ENCODE measurements at regions not wholly inside any gene's neighbourhood (a gene's known extent, or its start where the extent isn't known, plus 50 kb on each side); places are given as distances from the start of the nearest gene placed in this dataset.

DNA sequence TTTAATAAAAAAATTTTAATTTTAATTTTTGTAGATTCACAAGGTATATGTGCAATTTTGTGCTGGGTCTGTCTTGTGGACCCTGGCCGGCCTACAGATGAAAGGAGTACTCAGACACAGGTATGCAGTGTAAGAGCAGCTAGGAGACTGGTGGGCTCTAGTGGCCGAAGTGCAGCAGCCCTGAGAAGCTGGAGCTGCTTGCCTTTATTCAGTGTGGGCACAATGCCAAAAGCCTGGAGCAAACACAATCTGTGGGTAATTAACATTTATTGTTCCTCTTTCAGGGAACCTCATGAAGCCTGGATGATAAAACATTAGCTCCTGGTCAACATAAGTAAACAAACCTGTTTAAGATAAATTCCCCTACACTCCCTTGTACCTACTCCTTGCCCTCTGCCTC, 135.7 kb upstream of the SEL1L start:
- DNase-seq (ENCODE audit: low read depth in 2 of 2), result no peak

- no peak for DNase-seq (ENCODE audit: low read depth in 2 of 2)
These were observed 140.3 kb upstream of the SEL1L start for GRCh38 chr14:81673930-81674329.

GRCh38 chr14:81676395-81676794, 142.7 kb upstream of the SEL1L start:
- DNase-seq (ENCODE audit: low read depth in 2 of 2), result no peak

GRCh38 chr14:81676879-81677278, 143.2 kb upstream of the SEL1L start:
- DNase-seq (ENCODE audit: low read depth in 2 of 2), result no peak

GRCh38 chr14:81677736-81678135, 144.1 kb upstream of the SEL1L start:
- no peak for DNase-seq (ENCODE audit: low read depth in 2 of 2)

GRCh38 chr14:81679226-81679625, 145.6 kb upstream of the SEL1L start:
- no peak for DNase-seq (ENCODE audit: low read depth in 2 of 2)

- no peak for DNase-seq (ENCODE audit: low read depth in 2 of 2)
These were observed 147.9 kb upstream of the SEL1L start for GRCh38 chr14:81681541-81681940.

GRCh38 chr14:81682134-81682533, 148.5 kb upstream of the SEL1L start:
- DNase-seq (ENCODE audit: low read depth in 2 of 2), result no peak

DNA sequence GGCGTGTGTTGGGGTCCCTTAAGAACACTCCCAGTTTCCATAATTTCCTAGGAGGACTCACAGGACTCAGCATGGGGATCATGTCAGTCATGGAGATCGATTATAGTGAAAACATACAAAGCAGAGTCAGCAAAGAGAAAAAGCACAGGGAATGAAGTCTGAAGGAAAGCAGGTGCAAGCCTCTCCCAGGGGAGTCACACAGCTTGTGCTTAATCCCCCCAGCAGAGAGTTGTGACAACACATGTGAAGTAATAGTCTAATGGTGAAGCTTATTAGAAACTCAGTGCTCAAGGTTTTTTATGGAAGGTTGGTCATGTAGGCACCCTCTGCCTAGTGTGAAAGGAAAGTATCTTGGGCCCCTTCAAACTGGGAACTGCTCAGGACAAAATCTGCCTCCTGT, 149.0 kb upstream of the SEL1L start:
- DNase-seq (ENCODE audit: low read depth in 2 of 2), result no peak

- DNase-seq (ENCODE audit: low read depth in 2 of 2), result no peak
These were observed 151.0 kb upstream of the SEL1L start for GRCh38 chr14:81684696-81685095.

GRCh38 chr14:81686512-81686911, 152.9 kb upstream of the SEL1L start:
- DNase-seq (ENCODE audit: low read depth in 2 of 2), result no peak

GRCh38 chr14:81691931-81692330, 158.3 kb upstream of the SEL1L start:
- DNase-seq (ENCODE audit: low read depth in 2 of 2), result no peak

- DNase-seq (ENCODE audit: low read depth in 2 of 2), result no peak
These were observed 160.8 kb upstream of the SEL1L start for GRCh38 chr14:81694419-81694818.

- no peak for DNase-seq (ENCODE audit: low read depth in 2 of 2)
These were observed 176.0 kb upstream of the SEL1L start for GRCh38 chr14:81709681-81710080.

DNA sequence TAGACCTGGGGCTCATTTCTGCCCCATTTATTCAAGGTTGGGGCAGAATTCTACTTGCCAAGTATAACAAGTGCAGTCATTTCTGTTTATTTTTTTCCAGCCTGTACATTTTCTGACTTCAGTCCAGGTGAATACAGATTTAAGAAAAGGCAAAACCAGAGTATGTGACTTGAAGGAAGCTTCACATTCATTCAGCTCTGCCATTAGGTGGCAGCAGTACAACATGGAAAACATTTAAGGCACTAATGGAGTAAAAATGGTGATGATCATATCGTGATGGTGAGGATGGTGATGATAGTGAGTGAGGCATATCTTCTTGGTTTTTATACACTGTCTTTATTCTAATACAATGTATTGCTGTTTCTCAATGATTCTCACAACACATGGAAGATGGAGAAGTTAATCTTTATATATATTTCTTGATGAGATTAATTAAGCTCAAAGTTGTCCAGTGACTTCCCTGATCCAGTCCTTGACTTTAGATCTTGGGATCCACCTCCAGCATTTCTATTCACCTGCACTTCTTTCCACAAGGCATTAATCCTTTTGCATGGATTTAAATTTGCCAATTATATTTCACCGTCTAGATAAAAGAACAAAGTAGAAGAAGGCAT, 176.7 kb upstream of the SEL1L start:
- no peak for DNase-seq (ENCODE audit: low read depth in 2 of 2)

DNA sequence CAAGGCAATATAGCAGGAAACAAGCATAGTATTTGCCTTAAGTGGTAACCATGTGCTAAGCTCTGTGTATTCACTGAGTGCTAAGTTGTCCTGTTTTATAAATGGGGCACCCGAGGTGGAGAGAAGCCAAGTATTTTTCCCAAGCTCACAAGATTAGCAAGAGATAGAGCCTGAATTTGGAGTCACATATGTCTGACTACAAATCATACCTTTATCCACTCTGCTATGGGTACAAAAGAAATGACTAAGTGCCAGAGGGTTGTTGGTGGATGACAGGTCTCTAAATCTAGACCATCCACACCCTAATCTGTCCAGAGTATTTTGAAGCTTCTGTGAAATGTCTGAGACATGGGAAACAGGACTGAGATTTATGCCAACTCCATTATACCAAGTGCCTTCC, 182.1 kb upstream of the SEL1L start:
- DNase-seq (ENCODE audit: low read depth in 2 of 2), result no peak

DNA sequence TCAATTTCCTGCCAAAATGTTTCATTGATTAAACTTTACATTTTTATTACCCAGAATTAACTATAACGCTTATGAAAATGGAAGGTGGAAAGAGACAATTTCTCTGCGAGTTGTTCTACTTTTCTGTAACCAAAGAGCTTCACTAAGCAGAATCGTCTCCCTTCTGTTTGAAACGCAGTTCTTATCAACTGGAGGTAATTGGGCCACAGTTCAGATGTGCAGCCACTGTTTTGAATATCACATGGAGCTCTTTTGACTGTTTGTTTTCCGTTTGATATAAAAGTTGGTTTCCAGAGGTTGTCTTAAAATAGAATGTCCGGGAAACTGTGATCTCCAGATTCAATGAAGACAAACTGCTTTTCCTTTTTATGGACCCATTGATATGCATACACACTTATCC, 183.3 kb upstream of the SEL1L start:
- DNase-seq (ENCODE audit: low read depth in 2 of 2), result no peak

- no peak for DNase-seq (ENCODE audit: low read depth in 2 of 2)
These were observed 190.3 kb upstream of the SEL1L start for GRCh38 chr14:81723956-81724355.

- DNase-seq (ENCODE audit: low read depth in 2 of 2), result peak; percentile 3 to 8
These were observed 193.6 kb upstream of the SEL1L start for GRCh38 chr14:81727218-81727617.

DNA sequence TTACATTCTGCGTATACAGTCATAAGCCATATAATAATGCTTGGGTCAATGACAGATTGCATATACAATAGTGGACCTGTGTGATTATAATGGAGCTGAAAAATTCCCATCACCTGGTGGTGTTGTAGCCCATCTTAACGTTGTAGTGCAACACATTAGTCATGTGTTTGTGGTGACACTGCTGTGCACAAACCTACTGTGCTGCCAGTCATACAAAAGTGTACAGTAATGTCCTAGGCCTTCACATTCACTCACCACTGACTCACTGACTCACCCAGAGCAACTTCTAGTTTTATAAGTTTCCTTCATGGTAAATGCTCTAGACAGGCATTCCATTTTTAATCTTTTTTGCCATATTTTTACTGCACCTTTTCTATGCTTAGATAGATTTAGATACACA, 194.8 kb upstream of the SEL1L start:
- DNase-seq (ENCODE audit: low read depth in 2 of 2), result no peak

DNA sequence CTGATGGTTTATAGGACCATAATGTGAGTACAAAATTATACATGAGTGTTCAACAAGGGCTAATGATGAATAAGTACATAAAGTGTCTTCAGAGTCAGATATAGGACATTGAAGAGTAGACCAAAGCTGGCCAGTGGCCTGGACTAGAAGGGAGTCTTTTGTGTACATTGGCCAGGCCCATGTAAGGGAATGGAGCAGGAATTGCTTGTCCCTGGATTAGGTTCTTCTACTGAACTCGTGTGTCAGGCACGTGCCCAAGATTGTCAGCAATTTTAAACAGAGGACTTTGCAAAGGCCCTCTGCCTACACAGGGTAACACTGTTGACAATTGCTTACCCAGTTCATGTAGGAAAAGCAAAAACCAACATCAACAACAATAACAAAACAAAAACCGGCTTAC, 196.0 kb upstream of the SEL1L start:
- DNase-seq (ENCODE audit: low read depth in 2 of 2), result no peak

DNA sequence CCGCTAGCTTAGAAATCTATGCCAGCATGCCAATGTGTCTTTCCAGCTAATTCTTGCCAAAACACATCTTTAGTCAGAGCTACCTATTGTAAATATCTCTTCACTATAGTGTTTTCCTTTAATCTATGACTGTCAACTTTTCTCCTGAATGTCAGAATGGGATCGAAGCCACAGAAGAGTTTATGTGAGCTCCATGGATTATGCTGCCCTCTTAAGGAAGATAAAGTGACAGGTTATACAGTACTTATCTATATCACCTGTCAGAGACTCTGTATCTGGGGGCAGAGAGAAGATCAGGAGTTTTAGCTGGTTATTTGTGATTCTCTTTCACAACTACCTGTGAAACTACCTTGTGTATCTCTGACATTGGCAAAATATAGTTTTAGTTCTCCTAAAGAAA, 204.3 kb upstream of the SEL1L start:
- no peak for DNase-seq (ENCODE audit: low read depth in 2 of 2)

DNA sequence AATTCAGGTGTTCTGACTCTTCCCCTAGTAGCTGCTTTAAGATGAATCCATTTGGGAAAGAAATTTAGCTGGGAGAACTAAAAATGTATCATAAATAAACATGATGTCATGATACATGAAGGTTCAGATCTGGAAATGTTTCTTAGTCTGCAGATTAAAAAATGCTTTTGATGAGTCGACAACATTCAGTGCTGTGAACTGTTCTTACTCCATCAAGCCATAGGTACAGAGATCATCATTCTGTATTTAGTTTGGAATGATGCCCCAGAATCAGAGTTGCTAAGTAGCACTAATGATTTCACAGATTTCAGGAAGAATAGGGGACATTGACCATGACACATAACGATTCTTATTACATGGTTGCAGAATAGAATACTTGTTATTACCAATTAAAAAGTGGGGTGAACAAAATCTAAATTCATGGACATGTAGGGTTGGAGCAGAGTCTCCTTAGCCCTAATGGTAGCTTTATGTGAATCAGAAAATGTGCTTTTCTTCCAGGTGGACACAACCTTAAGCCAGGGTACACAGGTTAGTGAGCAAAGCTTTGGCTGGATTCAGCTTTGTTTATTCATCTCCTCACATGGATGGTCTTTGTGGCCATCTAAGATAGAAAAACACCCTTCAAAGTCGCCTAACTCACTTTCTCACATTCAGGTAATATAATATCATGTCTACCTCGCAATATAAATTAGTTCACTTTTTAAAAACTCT, 205.4 kb upstream of the SEL1L start:
- no peak for DNase-seq (ENCODE audit: low read depth in 2 of 2)

DNA sequence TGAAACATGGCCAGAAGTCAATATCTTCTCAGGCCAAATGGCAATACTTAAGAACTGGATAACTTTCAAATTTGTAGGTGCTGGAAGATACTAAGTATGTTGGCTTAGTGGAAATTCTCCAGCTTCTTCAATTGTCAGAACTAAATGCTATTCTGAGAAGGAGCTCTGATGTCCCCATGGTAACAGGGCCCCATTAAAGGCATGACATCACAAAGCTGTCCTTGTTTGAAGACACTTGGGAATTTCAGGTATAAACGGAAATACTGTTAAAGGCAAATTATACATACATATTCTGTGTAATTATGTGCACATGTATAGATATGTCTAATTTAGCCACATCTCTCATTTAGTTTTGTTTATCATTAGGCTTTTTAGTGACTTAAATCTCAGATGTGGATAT, 210.0 kb upstream of the SEL1L start:
- DNase-seq (ENCODE audit: low read depth in 2 of 2), result no peak

All from fibroblast of skin of left biceps (primary cell).